HG02943 (cell line): ENCODE measurements at regions not wholly inside any gene's neighbourhood (a gene's known extent, or its start where the extent isn't known, plus 50 kb on each side); places are given as distances from the start of the nearest gene placed in this dataset.

Experiments
- ATAC-seq: cut with Tn5 transposase; IDR thresholded peaks from one replicate; pipeline ENCODE4 v1.9.1; 2021; ENCODE audit warnings: mild to moderate bottlenecking, low read depth, moderate library complexity; ENCODE audit not compliant: unreplicated experiment

GRCh38 chr7:20267482-20267881 lies 50.3 kb upstream of the MACC1 start:
- ATAC-seq = no peak

DNA sequence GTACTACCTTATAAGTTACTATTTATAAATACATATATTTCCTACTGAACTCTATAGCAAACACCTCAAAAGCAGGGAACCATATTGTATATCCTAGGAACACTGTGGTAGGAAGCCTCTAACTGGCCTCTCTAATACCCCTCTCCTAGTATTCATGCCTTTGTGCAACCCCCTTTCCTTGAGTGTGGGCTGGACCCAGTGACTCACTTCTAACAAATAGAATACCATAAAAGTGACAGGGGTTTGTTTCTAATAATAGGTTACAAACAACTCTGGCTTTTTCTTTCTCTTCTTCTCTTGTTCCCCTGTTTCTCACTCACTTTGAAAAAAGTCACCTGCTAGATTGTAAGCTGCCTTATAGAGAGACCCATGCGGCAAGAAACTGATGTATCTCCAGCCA lies 51.6 kb upstream of the MACC1 start:
- no peak for ATAC-seq

- no peak for ATAC-seq
Measured at GRCh38 chr7:20269726-20270125, 52.5 kb upstream of the MACC1 start.

- no peak for ATAC-seq
Measured at GRCh38 chr7:20270371-20270770, 53.2 kb upstream of the MACC1 start.

GRCh38 chr7:20270867-20271266 lies 53.7 kb upstream of the MACC1 start:
- ATAC-seq = peak; percentile 97

DNA sequence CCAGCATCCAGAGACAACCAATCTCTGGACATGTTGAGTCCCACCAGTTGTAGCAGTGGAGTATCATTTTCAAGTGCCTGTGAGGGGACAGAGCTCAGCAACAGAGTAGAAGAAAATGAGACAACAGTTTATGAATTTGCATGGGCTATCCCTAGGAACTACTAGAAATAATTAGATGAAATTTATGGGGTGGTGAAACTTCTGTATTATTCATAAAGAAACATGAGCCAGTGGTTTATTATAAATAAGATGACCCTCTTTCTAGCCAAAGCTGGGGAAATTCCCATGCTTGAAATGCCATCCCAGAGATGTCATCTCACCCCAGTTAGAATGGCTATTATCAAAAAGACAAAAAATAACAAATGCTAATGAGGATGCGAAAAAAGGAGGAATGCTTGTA lies 55.1 kb upstream of the ITGB8 start:
- ATAC-seq = no peak

GRCh38 chr7:20276705-20277472 lies 53.8 kb upstream of the ITGB8 start:
- no peak for ATAC-seq

DNA sequence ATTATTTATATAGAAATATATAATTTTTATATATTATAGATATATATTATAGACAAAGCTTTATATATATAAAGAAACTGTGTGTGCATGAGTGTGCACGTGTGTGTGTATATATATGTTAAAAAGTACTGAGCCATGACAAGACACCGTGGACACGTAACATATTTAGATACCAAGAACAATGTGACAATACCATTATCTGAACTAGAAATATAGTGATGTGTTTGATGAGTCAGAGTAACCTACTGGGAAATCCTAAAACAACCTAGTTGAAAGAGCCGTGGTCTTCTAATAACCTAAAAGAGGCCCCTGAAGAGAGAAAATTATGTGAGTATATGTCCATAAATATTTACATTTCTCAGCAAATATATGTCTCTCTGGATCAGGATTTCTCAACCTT lies 50.7 kb upstream of the ITGB8 start:
- ATAC-seq = no peak

GRCh38 chr7:20280475-20281351 lies 50.0 kb upstream of the ITGB8 start:
- no peak for ATAC-seq
